ENCODE measurements at regions not wholly inside any gene's neighbourhood (a gene's known extent, or its start where the extent isn't known, plus 50 kb on each side); places are given as distances from the start of the nearest gene placed in this dataset.
A peak's percentile ranks its signal among the peaks of the same experiment; 100 is the strongest.
"Not testable (repeated sequence)": the region's sequence is repeated elsewhere in the genome, so short reads cannot be mapped to it uniquely, and the experiment has no call there.

DNA sequence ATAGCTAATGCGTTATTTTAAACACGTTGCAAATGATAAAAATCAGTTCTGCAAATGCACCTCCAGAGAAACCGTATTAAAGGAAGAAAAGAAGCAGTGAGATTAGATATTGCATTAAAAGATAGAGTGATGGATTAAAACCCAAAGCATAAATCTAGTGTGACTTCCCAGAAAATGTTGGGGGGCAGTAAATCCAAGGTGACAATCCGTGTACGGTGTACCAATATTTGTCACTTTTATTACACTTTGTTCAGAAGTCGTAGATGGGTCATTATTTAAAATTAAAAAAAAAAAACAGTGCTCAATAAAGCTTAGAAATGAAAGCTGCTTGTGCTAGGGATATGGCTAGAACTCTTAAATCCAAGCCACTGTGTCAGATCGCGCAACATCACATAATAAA lies 106.4 kb downstream of the TMEM130 start:
- no peak for DNase-seq
- H3K4me3 Mint-ChIP-seq, result no peak overlapping the region

DNA sequence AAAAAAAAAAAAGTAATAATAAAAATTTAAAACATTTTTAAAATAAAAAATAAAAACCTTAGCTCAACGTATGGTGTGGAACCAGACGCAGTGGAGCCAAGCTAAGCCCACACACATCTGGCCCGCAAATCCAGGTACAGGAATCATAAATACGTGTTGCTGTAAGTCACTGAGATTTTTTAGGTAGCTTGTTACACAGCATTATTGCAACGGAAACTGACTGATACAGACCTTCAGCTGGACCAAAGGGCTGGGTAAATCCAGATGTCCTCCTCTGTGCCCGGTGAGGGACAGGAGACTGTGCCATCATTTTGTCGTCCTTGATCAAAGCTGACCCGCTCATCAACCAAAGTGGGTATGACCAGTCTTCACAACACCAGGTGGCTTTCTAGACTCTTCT lies 104.9 kb downstream of the TMEM130 start:
- Mint-ChIP-seq H3K36me3 (no peaks in the 10 kb centered on the region), H3K27me3 (peaks cover 17 to 39% (median 19%) of the 10 kb centered on the region in 3 donors), H3K4me1 (no peaks in the 10 kb centered on the region), H3K9me3 (peaks cover 0 to 2% (median 0%) of the 10 kb centered on the region in 7 donors), H3K27ac (no peak overlapping the region), H3K4me3 (no peak overlapping the region)
- ATAC-seq (ENCODE audit: low read depth in 2 of 2), result no peak
- DNase-seq, result no peak

More for the DNA sequence above, 106.4 kb downstream of the TMEM130 start:
- no peaks in the 10 kb centered on the region for H3K4me1 Mint-ChIP-seq
- no peak overlapping the region for H3K27ac Mint-ChIP-seq
- no peak for ATAC-seq (ENCODE audit: low read depth in 2 of 2)
- H3K36me3 Mint-ChIP-seq, result peaks cover 0 to 6% of the 10 kb centered on the region in 2 donors
- H3K27me3 Mint-ChIP-seq, result peaks cover 26 to 41% (median 29%) of the 10 kb centered on the region in 3 donors
- peaks cover 0 to 8% (median 2%) of the 10 kb centered on the region in 7 donors for H3K9me3 Mint-ChIP-seq

- H3K27me3 Mint-ChIP-seq, result peaks cover 20 to 26% (median 24%) of the 10 kb centered on the region in 3 donors
- not testable (repeated sequence) for ATAC-seq (ENCODE audit: low read depth in 2 of 2); H3K4me3 Mint-ChIP-seq; H3K36me3 Mint-ChIP-seq; H3K4me1 Mint-ChIP-seq; H3K27ac Mint-ChIP-seq; DNase-seq; H3K9me3 Mint-ChIP-seq
Observed at GRCh38 chr7:98770085-98770484, 99.7 kb downstream of the TMEM130 start.

- Mint-ChIP-seq H3K9me3 (peaks cover 0 to 2% (median 0%) of the 10 kb centered on the region in 7 donors), H3K27me3 (peaks cover 24 to 28% (median 26%) of the 10 kb centered on the region in 3 donors), H3K36me3 (no peaks in the 10 kb centered on the region), H3K4me3 (no peak overlapping the region), H3K4me1 (peaks cover 0 to 8% (median 5%) of the 10 kb centered on the region in 3 donors), H3K27ac (no peak overlapping the region)
- DNase-seq (no peak), ATAC-seq (ENCODE audit: low read depth in 2 of 2) (no peak)
Observed at GRCh38 chr7:98771519-98771918, 98.3 kb downstream of the TMEM130 start.

- Mint-ChIP-seq H3K27ac (peak overlapping the region in 1 of 6 donors; percentile 5), H3K4me1 (peaks cover 0 to 8% (median 5%) of the 10 kb centered on the region in 3 donors), H3K4me3 (no peak overlapping the region), H3K36me3 (no peaks in the 10 kb centered on the region), H3K27me3 (peaks cover 24 to 32% (median 26%) of the 10 kb centered on the region in 3 donors), H3K9me3 (peaks cover 0 to 2% (median 0%) of the 10 kb centered on the region in 7 donors)
- no peak for ATAC-seq (ENCODE audit: low read depth in 2 of 2)
- no peak for DNase-seq
Observed at GRCh38 chr7:98771941-98772603, 97.7 kb downstream of the TMEM130 start.

GRCh38 chr7:98774884-98775283 lies 94.9 kb downstream of the TMEM130 start:
- no peak for ATAC-seq (ENCODE audit: low read depth in 2 of 2)
- Mint-ChIP-seq H3K27me3 (peaks cover 17 to 45% (median 27%) of the 10 kb centered on the region in 3 donors), H3K4me3 (no peak overlapping the region), H3K36me3 (no peaks in the 10 kb centered on the region), H3K4me1 (peaks cover 0 to 8% (median 5%) of the 10 kb centered on the region in 3 donors), H3K27ac (no peak overlapping the region), H3K9me3 (peaks cover 0 to 2% (median 0%) of the 10 kb centered on the region in 7 donors)
- DNase-seq, result no peak

- H3K4me3 Mint-ChIP-seq, result no peak overlapping the region
- H3K36me3 Mint-ChIP-seq, result no peaks in the 10 kb centered on the region
- H3K9me3 Mint-ChIP-seq, result peaks cover 0 to 2% (median 0%) of the 10 kb centered on the region in 7 donors
- no peak for ATAC-seq (ENCODE audit: low read depth in 2 of 2)
- peaks cover 14 to 36% (median 27%) of the 10 kb centered on the region in 3 donors for H3K27me3 Mint-ChIP-seq
- H3K27ac Mint-ChIP-seq, result no peak overlapping the region
- DNase-seq, result no peak
- peaks cover 0 to 7% (median 3%) of the 10 kb centered on the region in 3 donors for H3K4me1 Mint-ChIP-seq
Observed at GRCh38 chr7:98777051-98777450, 92.8 kb downstream of the TMEM130 start.

DNA sequence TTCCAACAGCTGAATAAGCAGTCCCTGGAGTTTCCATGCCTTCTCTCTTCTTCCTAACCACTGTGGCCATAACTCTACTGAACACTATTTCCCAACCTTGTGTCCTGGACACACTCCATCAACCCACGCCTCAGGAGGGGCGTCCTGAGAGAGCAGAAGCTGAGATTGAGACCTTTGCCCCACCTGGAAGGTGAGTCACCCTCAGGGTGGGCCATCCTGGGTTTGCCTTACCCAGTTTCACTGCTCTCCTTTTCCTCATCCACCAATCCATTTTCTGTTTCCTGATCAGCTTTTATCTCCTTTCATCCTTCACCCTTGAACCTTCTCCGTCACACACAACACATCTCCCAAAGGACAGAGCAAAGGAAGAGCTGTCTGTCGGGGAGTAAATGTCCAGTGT lies 91.4 kb downstream of the TMEM130 start:
- no peak overlapping the region for H3K27ac Mint-ChIP-seq
- no peak overlapping the region for H3K4me3 Mint-ChIP-seq

GRCh38 chr7:98779800-98780587 lies 89.8 kb downstream of the TMEM130 start:
- Mint-ChIP-seq H3K27me3 (peaks cover 8 to 37% (median 33%) of the 10 kb centered on the region in 3 donors), H3K4me1 (no peaks in the 10 kb centered on the region), H3K36me3 (no peaks in the 10 kb centered on the region), H3K9me3 (peaks cover 0 to 2% (median 0%) of the 10 kb centered on the region in 7 donors), H3K4me3 (no peak overlapping the region), H3K27ac (no peak overlapping the region)
- no peak for DNase-seq
- ATAC-seq (ENCODE audit: low read depth in 2 of 2), result no peak

More for the DNA sequence above, 91.4 kb downstream of the TMEM130 start:
- no peak for ATAC-seq (ENCODE audit: low read depth in 2 of 2)
- Mint-ChIP-seq H3K36me3 (no peaks in the 10 kb centered on the region), H3K4me1 (no peaks in the 10 kb centered on the region), H3K9me3 (peaks cover 0 to 2% (median 0%) of the 10 kb centered on the region in 7 donors), H3K27me3 (peaks cover 8 to 25% (median 25%) of the 10 kb centered on the region in 3 donors)
- DNase-seq, result no peak

GRCh38 chr7:98784216-98784785 lies 85.5 kb downstream of the TMEM130 start:
- ATAC-seq (ENCODE audit: low read depth in 2 of 2) (no peak), DNase-seq (no peak)
- Mint-ChIP-seq H3K27ac (no peak overlapping the region), H3K27me3 (peaks cover 17 to 36% (median 29%) of the 10 kb centered on the region in 3 donors), H3K4me1 (peaks cover 0 to 3% (median 0%) of the 10 kb centered on the region in 3 donors), H3K36me3 (no peaks in the 10 kb centered on the region), H3K9me3 (peaks cover 0 to 3% (median 0%) of the 10 kb centered on the region in 7 donors), H3K4me3 (no peak overlapping the region)

GRCh38 chr7:98785929-98786571 lies 83.8 kb downstream of the TMEM130 start:
- peaks cover 17 to 36% (median 29%) of the 10 kb centered on the region in 3 donors for H3K27me3 Mint-ChIP-seq
- peaks cover 0 to 3% (median 0%) of the 10 kb centered on the region in 3 donors for H3K4me1 Mint-ChIP-seq

DNA sequence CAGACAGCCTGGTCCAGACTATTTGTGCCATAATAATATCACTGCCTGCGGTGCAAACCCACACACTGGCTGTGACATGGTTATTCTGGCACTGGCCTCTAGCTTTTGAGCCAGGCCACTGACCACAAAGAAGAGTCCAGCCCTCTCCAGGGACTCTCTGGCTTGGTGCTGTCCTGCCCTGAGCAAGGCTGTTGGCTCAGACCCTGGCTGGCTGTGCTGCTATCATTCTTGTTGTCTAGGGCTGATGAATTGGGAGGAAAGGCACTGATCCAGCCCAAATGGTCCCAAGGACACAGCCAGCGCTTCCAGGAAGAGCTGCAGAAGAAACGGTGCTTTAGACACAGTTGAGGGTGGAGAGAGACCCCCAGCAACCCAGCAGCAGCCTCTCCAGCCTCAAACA lies 80.8 kb downstream of the TMEM130 start:
- H3K9me3 Mint-ChIP-seq, result peaks cover 0 to 5% (median 0%) of the 10 kb centered on the region in 7 donors
- H3K27me3 Mint-ChIP-seq, result peaks cover 17 to 34% (median 33%) of the 10 kb centered on the region in 3 donors
- H3K4me1 Mint-ChIP-seq, result peaks cover 0 to 3% (median 0%) of the 10 kb centered on the region in 3 donors
- ATAC-seq (ENCODE audit: low read depth in 2 of 2) (no peak), DNase-seq (no peak)
- no peak overlapping the region for H3K4me3 Mint-ChIP-seq
- no peaks in the 10 kb centered on the region for H3K36me3 Mint-ChIP-seq
- H3K27ac Mint-ChIP-seq, result no peak overlapping the region

More at GRCh38 chr7:98785929-98786571, 83.8 kb downstream of the TMEM130 start:
- Mint-ChIP-seq H3K4me3 (peak overlapping the region in 1 of 8 donors; percentile 52), H3K27ac (peak overlapping the region in 1 of 6 donors; percentile 27), H3K9me3 (peaks cover 0 to 3% (median 0%) of the 10 kb centered on the region in 7 donors), H3K36me3 (no peaks in the 10 kb centered on the region)
- DNase-seq, result no peak
- no peak for ATAC-seq (ENCODE audit: low read depth in 2 of 2)

DNA sequence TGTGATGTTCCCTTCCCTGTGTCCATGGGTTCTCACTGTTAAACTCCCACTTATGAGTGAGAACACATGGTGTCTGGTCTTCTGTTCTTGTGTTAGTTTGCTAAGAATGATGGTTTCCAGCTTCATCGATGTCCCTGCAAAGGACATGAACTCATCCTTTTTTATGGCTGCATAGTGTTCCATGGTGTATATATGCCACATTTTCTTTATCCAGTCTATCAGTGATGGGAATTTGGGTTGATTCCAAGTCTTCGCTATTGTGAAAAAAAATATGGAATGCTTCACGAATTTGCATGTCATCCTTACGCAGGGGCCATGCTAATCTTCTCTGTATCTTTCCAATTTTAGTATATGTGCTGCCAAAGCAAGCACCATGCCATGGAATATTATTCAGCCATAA lies 75.4 kb downstream of the TMEM130 start:
- ATAC-seq (ENCODE audit: low read depth in 2 of 2); H3K36me3 Mint-ChIP-seq; H3K9me3 Mint-ChIP-seq; DNase-seq; H3K27ac Mint-ChIP-seq; H3K4me1 Mint-ChIP-seq: not testable (repeated sequence)
- peak overlapping the region in 1 of 8 donors; percentile 70 for H3K4me3 Mint-ChIP-seq
- H3K27me3 Mint-ChIP-seq, result peaks cover 10 to 16% (median 11%) of the 10 kb centered on the region in 3 donors

All from naive B cell (primary cell).